HCT116 (cell line): ENCODE measurements at regions not wholly inside any gene's neighbourhood (a gene's known extent, or its start where the extent isn't known, plus 50 kb on each side); places are given as distances from the start of the nearest gene placed in this dataset.

Source experiments
- RAD21 ChIP-seq: IDR thresholded peaks from 2 replicates; pipeline ENCODE4 v1.6.1; 2012; ENCODE audit warnings: low read depth, mild to moderate bottlenecking
- TF ChIP-seq, protein P1 (sequence below), 3 experiments: fragments of 200-600 bp in 1 of 3; sonication (generic) in 1 of 3; IDR thresholded peaks in 2 of 3; conservative IDR thresholded peaks in 1 of 3; 2 replicates each; pipeline ENCODE4 v1.5.1; 2012 to 2017; ENCODE audit warnings: low read depth in 2 of 3, low read length in 2 of 3, antibody characterized with exemption in 1 of 3, borderline replicate concordance in 1 of 3, control low read depth in 1 of 3, mild to moderate bottlenecking in 1 of 3, mixed read lengths in 1 of 3, mixed run types in 1 of 3, moderate library complexity in 1 of 3; ENCODE audit not compliant: insufficient read depth in 1 of 3

DNA sequence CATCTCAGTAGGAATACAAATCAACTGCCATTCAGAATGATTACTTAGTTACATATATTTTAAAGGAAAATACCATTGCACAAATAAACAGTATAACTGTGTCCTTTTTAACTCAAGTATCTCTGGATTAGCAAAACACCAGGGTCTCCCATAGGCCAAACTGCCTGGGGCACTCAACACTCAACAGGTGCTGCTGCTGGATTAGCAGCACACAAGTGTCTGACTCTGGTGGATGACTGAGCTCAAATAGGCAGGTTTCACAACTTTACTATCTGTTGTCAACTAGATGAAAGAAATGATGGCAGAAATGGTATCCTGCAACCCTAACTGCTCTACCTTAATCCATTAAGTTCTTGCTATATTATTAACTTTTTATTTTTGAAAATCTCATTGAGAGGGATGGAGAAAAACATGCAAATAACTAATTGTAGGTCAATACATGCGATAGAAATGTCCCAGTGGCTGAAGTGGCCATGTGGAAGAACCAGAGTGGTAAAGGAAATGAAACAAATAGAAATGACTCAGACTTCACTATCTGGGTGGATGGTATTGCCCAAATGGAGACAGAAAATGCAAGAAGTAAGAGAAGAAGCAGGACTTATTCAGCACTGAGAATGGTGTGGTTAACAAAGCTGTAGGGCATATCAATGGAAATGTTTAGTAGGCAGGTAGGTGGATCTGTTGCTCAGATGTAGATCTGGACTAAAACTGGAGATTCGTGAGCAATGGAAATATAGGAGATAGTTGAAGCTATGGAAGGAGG lies 90.8 kb upstream of the CCDC190 start:
- TF ChIP-seq, protein P1, sequence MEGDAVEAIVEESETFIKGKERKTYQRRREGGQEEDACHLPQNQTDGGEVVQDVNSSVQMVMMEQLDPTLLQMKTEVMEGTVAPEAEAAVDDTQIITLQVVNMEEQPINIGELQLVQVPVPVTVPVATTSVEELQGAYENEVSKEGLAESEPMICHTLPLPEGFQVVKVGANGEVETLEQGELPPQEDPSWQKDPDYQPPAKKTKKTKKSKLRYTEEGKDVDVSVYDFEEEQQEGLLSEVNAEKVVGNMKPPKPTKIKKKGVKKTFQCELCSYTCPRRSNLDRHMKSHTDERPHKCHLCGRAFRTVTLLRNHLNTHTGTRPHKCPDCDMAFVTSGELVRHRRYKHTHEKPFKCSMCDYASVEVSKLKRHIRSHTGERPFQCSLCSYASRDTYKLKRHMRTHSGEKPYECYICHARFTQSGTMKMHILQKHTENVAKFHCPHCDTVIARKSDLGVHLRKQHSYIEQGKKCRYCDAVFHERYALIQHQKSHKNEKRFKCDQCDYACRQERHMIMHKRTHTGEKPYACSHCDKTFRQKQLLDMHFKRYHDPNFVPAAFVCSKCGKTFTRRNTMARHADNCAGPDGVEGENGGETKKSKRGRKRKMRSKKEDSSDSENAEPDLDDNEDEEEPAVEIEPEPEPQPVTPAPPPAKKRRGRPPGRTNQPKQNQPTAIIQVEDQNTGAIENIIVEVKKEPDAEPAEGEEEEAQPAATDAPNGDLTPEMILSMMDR (IDR thresholded peaks at IDR 0.05 in 2 of 3, conservative IDR thresholded peaks at IDR 0.05 in 1 of 3; ENCODE audit: borderline replicate concordance in 1 of 3, insufficient read depth in 1 of 3, low read depth in 2 of 3, low read length in 2 of 3), result no peak
- no peak for TF ChIP-seq RAD21
